Astrocyte (in vitro differentiated cells and primary cell): ENCODE measurements at regions not wholly inside any gene's neighbourhood (a gene's known extent, or its start where the extent isn't known, plus 50 kb on each side); places are given as distances from the start of the nearest gene placed in this dataset.

Source experiments
- DNase-seq: peaks from one replicate; pipeline ENCODE4 v3.0.0-alpha.2; 2010; ENCODE audit warnings: low read depth
- FAIRE-seq: peaks from 2 replicates; lab custom pipeline; 2011; peaks lifted over from hg19 to GRCh38; lab: Jason Lieb, UNC
- H2AFZ ChIP-seq: 2 replicates; pipeline ENCODE4 v1.6.0; 2012; ENCODE audit warnings: low read depth, low read length, inconsistent platforms
- H3K27ac ChIP-seq: 2 replicates; pipeline ENCODE4 v1.5.1; 2011; ENCODE audit warnings: low read depth, low read length, inconsistent platforms
- H3K27me3 ChIP-seq: 2 replicates; pipeline ENCODE4 v1.6.0; 2011; ENCODE audit warnings: low read length, inconsistent platforms; ENCODE audit not compliant: insufficient read depth
- H3K36me3 ChIP-seq: 2 replicates; pipeline ENCODE4 v1.5.1; 2011; ENCODE audit warnings: low read length, inconsistent platforms; ENCODE audit not compliant: insufficient read depth
- H3K4me1 ChIP-seq: 2 replicates; pipeline ENCODE4 v1.5.1; 2011; ENCODE audit warnings: low read length, inconsistent platforms; ENCODE audit not compliant: insufficient read depth
- H3K4me2 ChIP-seq: 2 replicates; pipeline ENCODE4 v1.6.0; 2012; ENCODE audit warnings: low read length, inconsistent platforms
- H3K4me3 ChIP-seq: 2 replicates; pipeline ENCODE4 v1.5.1; 2011; ENCODE audit warnings: low read depth, mild to moderate bottlenecking, low read length, inconsistent platforms; ENCODE audit not compliant: insufficient read depth
- H3K79me2 ChIP-seq: 2 replicates; pipeline ENCODE4 v1.6.0; 2012; ENCODE audit warnings: mild to moderate bottlenecking, low read length, inconsistent platforms; ENCODE audit not compliant: insufficient read depth
- H3K9ac ChIP-seq: 2 replicates; pipeline ENCODE4 v1.6.0; 2012; ENCODE audit warnings: mild to moderate bottlenecking, low read length, inconsistent platforms
- H3K9me3 ChIP-seq: 2 replicates; pipeline ENCODE4 v1.5.1; 2012; ENCODE audit warnings: low read depth, mild to moderate bottlenecking, low read length, inconsistent platforms; ENCODE audit not compliant: insufficient read depth
- H4K20me1 ChIP-seq: 2 replicates; pipeline ENCODE4 v1.6.0; 2012; ENCODE audit warnings: low read length, inconsistent platforms; ENCODE audit not compliant: insufficient read depth
- H3K27ac Mint-ChIP-seq: one replicate; pipeline ENCODE4 v1.8.0; 2021; ENCODE audit warnings: mild to moderate bottlenecking, mixed read lengths; ENCODE audit not compliant: unreplicated experiment
- H3K27me3 Mint-ChIP-seq: one replicate; pipeline ENCODE4 v1.8.0; 2021; ENCODE audit warnings: low read depth, mixed read lengths; ENCODE audit not compliant: unreplicated experiment
- H3K36me3 Mint-ChIP-seq: one replicate; pipeline ENCODE4 v1.8.0; 2021; ENCODE audit warnings: low read depth, mixed read lengths; ENCODE audit not compliant: unreplicated experiment
- H3K4me1 Mint-ChIP-seq: one replicate; pipeline ENCODE4 v1.8.0; 2021; ENCODE audit warnings: low read depth, mixed read lengths; ENCODE audit not compliant: unreplicated experiment
- H3K4me3 Mint-ChIP-seq: one replicate; pipeline ENCODE4 v1.8.0; 2021; ENCODE audit warnings: mild to moderate bottlenecking, moderate library complexity, mixed read lengths; ENCODE audit not compliant: unreplicated experiment
- H3K9me3 Mint-ChIP-seq: one replicate; pipeline ENCODE4 v1.8.0; 2021; ENCODE audit warnings: mild to moderate bottlenecking, mixed read lengths; ENCODE audit not compliant: unreplicated experiment
- CTCF ChIP-seq: IDR thresholded peaks from 2 replicates; pipeline ENCODE4 v1.5.1; 2011; ENCODE audit warnings: low read depth, mild to moderate bottlenecking, inconsistent platforms, low read length, moderate library complexity; ENCODE audit not compliant: insufficient read depth
- EZH2 ChIP-seq: IDR thresholded peaks from 2 replicates; pipeline ENCODE4 v1.6.1; 2012; ENCODE audit warnings: mild to moderate bottlenecking, low read length, inconsistent platforms; ENCODE audit not compliant: insufficient read depth

- Histone ChIP-seq H3K27ac (no peak overlapping the region), H2AFZ (no peak overlapping the region), H3K4me2 (no peak overlapping the region), H3K4me3 (no peak overlapping the region), H3K9me3 (no peaks in the 10 kb centered on the region), H3K9ac (no peak overlapping the region), H3K27me3 (no peaks in the 10 kb centered on the region), H3K79me2 (no peaks in the 10 kb centered on the region), H3K4me1 (no peaks in the 10 kb centered on the region), H4K20me1 (no peaks in the 10 kb centered on the region), H3K36me3 (no peaks in the 10 kb centered on the region)
- H3K27ac Mint-ChIP-seq: no peak overlapping the region
- peaks cover 4% of the 10 kb centered on the region for H3K36me3 Mint-ChIP-seq
- no peak for TF ChIP-seq EZH2
- no peak for TF ChIP-seq CTCF
- FAIRE-seq (no peak), DNase-seq (no peak)
- H3K9me3 Mint-ChIP-seq: no peaks in the 10 kb centered on the region
- no peaks in the 10 kb centered on the region for H3K27me3 Mint-ChIP-seq
- H3K4me3 Mint-ChIP-seq: no peak overlapping the region
- peaks cover 3% of the 10 kb centered on the region for H3K4me1 Mint-ChIP-seq
Observed at GRCh38 chr10:33045421-33045820, 87.4 kb upstream of the ITGB1 start.

- Histone ChIP-seq H3K36me3 (no peaks in the 10 kb centered on the region), H2AFZ (no peak overlapping the region), H3K4me3 (no peak overlapping the region), H4K20me1 (no peaks in the 10 kb centered on the region), H3K9me3 (no peaks in the 10 kb centered on the region), H3K9ac (no peak overlapping the region), H3K27ac (no peak overlapping the region), H3K27me3 (no peaks in the 10 kb centered on the region), H3K4me2 (no peak overlapping the region), H3K4me1 (no peaks in the 10 kb centered on the region), H3K79me2 (no peaks in the 10 kb centered on the region)
- DNase-seq (no peak), FAIRE-seq (no peak)
- Mint-ChIP-seq H3K27me3 (no peaks in the 10 kb centered on the region), H3K4me3 (no peak overlapping the region), H3K4me1 (peaks cover 3% of the 10 kb centered on the region), H3K36me3 (no peaks in the 10 kb centered on the region), H3K27ac (no peak overlapping the region), H3K9me3 (no peaks in the 10 kb centered on the region)
- TF ChIP-seq CTCF (no peak), EZH2 (no peak)
Observed at GRCh38 chr10:33042565-33042964, 84.5 kb upstream of the ITGB1 start.

GRCh38 chr10:33041783-33042437 lies 83.9 kb upstream of the ITGB1 start:
- H3K4me3 Mint-ChIP-seq: no peak overlapping the region
- H3K36me3 ChIP-seq: no peaks in the 10 kb centered on the region
- H3K27me3 Mint-ChIP-seq: no peaks in the 10 kb centered on the region
- no peaks in the 10 kb centered on the region for H4K20me1 ChIP-seq
- DNase-seq (no peak), FAIRE-seq (no peak)
- no peaks in the 10 kb centered on the region for H3K79me2 ChIP-seq
- no peak overlapping the region for H3K27ac Mint-ChIP-seq
- TF ChIP-seq CTCF (no peak), EZH2 (no peak)
- H2AFZ ChIP-seq: no peak overlapping the region
- no peak overlapping the region for H3K4me3 ChIP-seq
- H3K4me1 ChIP-seq: no peaks in the 10 kb centered on the region
- no peak overlapping the region for H3K9ac ChIP-seq
- no peaks in the 10 kb centered on the region for H3K36me3 Mint-ChIP-seq
- peaks cover 3% of the 10 kb centered on the region for H3K4me1 Mint-ChIP-seq
- H3K9me3 Mint-ChIP-seq: no peaks in the 10 kb centered on the region
- H3K27ac ChIP-seq: no peak overlapping the region
- H3K4me2 ChIP-seq: no peak overlapping the region
- H3K27me3 ChIP-seq: no peaks in the 10 kb centered on the region
- no peaks in the 10 kb centered on the region for H3K9me3 ChIP-seq
